ENCODE measurements at regions not wholly inside any gene's neighbourhood (a gene's known extent, or its start where the extent isn't known, plus 50 kb on each side); places are given as distances from the start of the nearest gene placed in this dataset.

GRCh38 chr21:20662514-20662913 lies 335.7 kb upstream of the NCAM2 start:
- no peak for TF ChIP-seq GATA1 (IDR thresholded peaks at IDR 0.05; ENCODE audit: low read depth, low read length)
- no peak for TF ChIP-seq POLR2A (IDR thresholded peaks at IDR 0.05; ENCODE audit: low read length)
